COLO668 (cell line): ENCODE measurements at regions not wholly inside any gene's neighbourhood (a gene's known extent, or its start where the extent isn't known, plus 50 kb on each side); places are given as distances from the start of the nearest gene placed in this dataset.
"Not testable (repeated sequence)": the region's sequence is repeated elsewhere in the genome, so short reads cannot be mapped to it uniquely, and the experiment has no call there.

Source experiments
- DNase-seq: peaks from one replicate; lab custom pipeline; 2025; ENCODE audit not compliant: unreplicated experiment; lab: John Stamatoyannopoulos, UW

DNA sequence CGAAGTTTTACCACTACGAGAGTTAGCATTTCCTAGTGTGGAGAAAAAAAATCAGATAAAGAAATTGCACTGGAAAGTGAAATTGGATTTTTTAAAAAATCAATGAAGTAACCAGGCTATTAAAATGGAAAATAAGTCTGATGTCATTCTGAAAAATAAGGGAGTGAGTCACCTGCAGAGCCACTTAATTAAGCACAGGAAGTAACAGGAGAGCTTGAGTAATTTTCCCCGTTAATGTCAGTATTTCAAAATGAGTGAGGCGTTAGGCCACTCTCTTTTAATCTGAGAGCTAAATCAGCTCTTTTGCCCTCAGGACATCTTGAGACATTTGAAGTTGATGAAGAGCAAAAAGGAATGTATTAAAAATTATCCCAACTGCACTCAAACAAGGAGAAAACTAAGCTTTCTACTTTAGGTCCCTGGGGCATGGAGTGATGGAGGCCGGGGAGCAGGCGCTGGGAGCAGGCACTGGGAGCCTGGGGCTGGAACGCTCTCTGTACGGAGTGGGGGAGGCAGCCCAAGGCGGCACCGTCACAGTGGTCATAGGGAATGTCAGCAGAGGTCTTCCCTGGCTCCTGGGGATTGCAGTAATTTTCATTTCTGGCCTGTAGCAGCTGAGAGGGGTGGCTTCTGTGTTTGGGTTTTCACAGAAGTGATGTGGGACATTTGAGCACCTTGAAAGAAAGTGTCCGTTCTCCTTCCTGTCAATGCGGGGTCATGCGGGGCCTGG, 194.6 kb downstream of the BCL2L11 start:
- DNase-seq, result not testable (repeated sequence)

GRCh38 chr2:111316221-111316741, 195.6 kb downstream of the BCL2L11 start:
- DNase-seq, result not testable (repeated sequence)

DNA sequence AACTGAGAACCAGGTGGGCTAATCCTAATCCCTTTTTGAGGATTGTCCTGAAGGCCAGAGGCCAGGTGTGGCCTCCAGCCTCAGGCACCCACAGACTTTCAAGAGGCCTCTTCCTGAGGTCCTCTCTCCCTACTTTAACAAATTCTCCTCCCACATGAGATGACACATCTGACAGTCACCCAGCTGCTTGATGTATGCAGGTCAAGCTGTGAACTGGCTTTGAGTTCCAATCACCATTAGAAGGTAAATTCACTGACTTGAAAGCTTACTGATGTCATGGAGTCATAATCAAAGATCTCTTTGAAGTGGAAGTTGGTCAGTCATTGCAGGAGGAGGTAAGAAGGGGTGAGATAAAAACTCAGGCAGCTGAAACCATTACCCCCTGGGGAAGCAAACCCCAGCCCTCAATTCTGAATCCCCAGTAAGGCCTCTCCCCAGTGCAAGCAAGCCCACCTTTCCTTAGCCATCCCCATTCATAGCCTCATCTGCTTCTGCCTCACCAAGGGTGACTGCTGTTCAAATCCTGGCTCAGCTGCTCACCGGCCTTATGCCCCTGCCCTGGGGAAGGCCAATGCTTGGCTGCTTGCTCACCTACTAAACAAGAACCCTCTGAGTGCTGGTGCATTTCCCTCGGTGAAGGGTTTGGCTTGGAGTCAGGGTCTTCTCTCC, 196.3 kb downstream of the BCL2L11 start:
- not testable (repeated sequence) for DNase-seq

DNA sequence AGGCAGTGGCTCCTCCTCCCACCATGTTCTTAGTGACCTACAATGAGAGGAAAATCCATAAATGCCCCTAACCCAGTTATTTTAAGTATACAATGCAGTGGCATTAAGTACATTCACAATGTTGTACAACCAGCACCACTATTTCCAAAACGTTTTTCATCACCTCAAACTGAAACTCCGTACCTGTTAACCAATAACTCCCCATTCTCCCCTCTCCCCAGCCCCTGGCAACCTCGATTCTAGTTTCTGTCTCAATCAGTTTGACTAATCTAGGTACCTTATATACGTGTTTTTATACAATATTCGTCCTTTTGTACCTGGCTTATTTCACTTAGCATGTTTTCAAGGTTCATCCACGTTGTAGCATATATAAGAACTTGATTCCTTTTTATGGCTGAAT, 198.8 kb downstream of the BCL2L11 start:
- not testable (repeated sequence) for DNase-seq

- DNase-seq, result not testable (repeated sequence)
These were observed 199.6 kb downstream of the BCL2L11 start for GRCh38 chr2:111320264-111320663.

- not testable (repeated sequence) for DNase-seq
These were observed 200.3 kb downstream of the BCL2L11 start for GRCh38 chr2:111320965-111321364.

DNA sequence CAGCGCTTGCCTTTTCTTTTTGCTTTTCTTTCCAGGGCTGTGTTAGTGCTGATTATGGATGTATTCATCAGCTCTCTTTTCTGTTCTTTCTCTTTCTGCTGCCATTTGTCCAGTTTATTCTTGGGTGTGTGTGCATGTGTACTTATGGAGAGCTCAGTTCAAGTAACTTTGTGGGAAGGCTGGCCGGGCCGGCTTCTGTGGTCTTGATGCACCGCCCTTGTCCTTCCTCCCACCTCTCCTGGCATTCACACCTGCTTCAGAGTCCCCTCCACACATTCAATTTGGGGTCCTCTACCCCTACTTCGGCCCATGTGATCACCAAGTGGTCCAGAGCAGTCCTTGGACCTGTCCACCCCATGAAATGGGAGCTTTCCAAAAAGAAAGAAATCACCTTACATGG, 202.7 kb downstream of the BCL2L11 start:
- DNase-seq, result not testable (repeated sequence)

- not testable (repeated sequence) for DNase-seq
These were observed 207.0 kb downstream of the BCL2L11 start for GRCh38 chr2:111327726-111328125.

DNA sequence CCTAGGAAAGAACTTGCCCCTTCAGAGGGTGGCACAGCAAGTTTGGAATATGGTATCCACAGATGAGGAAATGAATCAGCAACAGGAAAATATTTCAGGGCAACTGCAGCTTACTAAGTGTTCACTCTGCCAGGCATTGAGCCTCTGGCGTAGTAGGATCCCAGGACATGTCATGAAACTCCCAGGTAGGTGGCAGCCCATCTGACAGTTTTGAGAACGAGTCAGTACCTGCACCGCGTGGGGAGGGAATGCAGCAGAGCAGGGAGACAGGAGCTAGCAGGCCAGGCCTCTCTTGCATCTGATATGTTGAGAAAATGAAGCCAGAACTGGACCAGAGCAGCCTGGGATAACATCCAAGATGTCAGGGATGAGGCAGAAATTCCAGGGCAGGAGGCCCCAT, 208.6 kb downstream of the BCL2L11 start:
- DNase-seq, result not testable (repeated sequence)

DNA sequence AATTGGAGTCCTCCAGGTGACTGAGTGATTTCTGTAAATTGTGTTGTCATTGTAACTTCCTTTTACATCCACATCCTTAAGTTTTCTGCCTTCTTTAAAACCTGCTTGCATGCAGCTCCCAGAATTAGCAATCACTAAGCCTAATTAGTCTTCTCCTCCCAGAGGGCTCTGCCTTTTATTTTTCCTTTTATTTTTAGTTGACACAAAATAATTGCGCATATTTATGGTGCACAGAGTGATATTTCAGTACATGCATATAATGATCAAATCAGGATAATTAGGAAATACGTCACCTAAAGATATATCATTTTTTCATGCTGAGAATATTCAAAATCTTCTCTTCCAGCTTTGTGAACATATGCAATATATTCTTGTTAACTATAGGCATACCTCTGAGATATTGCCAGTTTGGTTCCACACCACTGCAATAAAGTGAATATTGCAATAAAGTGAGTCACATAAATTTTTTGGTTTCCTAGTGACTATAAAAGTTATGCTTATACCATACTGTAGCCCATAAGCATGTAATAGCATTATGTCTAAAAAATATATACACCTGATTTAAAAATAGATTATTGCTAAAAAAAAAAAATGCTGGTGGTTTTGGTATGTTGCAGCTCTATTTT, 210.5 kb downstream of the BCL2L11 start:
- DNase-seq, result not testable (repeated sequence)

- DNase-seq, result not testable (repeated sequence)
These were observed 214.7 kb downstream of the BCL2L11 start for GRCh38 chr2:111335220-111335907.

GRCh38 chr2:111338474-111338873, 217.8 kb downstream of the BCL2L11 start:
- not testable (repeated sequence) for DNase-seq

DNA sequence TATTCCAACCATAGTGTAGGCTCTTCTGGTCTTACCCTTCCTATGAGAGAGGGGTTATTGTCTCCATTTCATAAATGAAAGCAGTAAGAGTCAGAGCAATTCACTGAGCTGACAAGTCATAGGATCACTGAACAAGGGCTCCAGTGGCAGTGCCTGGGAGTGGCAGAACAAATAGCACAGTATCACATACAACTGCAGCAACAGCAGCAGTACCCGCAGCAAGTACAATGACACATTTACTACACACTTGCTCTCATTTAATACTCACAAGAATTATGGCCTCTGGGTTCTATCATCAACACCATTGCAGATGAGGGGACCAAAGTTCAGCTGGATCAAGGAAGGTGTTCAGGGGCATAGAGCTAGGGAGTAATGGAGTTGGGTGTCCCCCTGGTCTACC, 218.8 kb downstream of the BCL2L11 start:
- not testable (repeated sequence) for DNase-seq

GRCh38 chr2:111344590-111344989, 223.9 kb downstream of the BCL2L11 start:
- DNase-seq, result not testable (repeated sequence)

GRCh38 chr2:111345439-111345838, 224.7 kb downstream of the BCL2L11 start:
- DNase-seq, result not testable (repeated sequence)

DNA sequence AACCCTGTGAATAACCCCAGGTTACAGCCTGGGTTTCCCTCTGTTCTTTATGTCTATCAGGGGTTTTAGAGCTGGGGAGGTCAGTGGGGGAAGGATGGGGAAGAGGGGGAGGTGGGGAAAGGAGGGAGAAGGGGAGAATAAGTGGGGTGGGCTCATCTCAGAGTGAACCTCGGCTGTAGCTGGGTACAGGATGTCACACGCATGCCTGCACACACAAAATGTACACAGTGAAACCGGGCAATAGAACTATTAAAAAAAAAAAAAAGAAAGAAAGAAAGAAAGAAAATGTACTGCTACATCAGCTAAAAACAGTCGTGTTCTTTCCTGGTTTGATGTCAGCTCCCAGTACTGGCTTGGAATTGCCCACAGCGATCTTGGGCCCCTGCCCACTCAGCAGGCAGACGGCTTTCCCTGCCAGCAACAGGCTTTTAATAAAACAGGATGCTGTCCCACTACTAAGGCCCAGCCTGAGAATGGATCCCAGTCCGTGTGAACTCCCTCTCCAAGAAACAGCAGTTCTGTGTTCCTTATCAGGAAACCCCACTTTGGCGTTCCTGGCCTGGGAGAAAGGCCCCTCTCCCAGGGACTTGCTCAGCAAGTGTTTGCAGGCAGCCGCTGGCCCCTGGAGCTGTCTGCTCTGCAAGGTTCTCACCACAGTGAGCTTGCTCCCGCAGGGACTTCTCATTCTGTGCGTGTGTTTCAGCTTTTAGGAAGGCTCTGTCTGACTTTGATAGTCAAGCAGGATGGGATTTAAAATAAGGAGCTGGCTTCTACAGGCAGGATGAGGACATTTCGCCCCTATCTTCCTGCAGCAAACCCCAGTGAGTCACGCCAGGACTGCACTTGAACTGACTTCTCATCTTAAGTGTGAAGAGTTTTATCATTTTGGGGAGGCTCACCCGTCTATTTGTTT, 225.6 kb downstream of the BCL2L11 start:
- DNase-seq, result not testable (repeated sequence)

GRCh38 chr2:111347695-111348094, 227.0 kb downstream of the BCL2L11 start:
- DNase-seq, result not testable (repeated sequence)

DNA sequence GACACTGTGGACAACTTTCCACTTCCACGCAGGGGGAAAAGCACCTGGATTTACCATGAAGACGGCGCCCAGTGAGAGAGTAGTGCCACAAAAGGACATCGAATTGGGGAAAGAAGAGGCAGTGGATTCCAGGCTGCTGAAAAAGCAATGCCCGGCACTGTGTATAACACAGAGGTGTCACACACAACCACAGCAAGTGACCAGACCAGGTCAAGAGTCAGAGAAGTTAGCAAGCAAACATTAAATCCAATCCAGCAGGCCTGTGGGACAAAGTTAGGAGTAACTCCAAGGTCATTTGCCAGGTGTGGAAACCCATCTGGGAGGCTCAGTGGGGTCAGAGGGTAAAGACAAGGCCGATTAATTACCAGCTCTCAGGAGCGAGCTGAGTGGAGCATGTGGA, 227.6 kb downstream of the BCL2L11 start:
- not testable (repeated sequence) for DNase-seq

GRCh38 chr2:111355022-111355817, 234.5 kb downstream of the BCL2L11 start:
- not testable (repeated sequence) for DNase-seq
